LNCaP clone FGC (cell line): ENCODE measurements at regions not wholly inside any gene's neighbourhood (a gene's known extent, or its start where the extent isn't known, plus 50 kb on each side); places are given as distances from the start of the nearest gene placed in this dataset.

ENCODE experiments used
- DNase-seq: peaks from one replicate; pipeline ENCODE4 v3.0.0-alpha.2; 2011; ENCODE audit warnings: low read depth
- H3K4me3 ChIP-seq: 2 replicates; pipeline ENCODE4 v1.5.1; 2011; ENCODE audit warnings: mild to moderate bottlenecking, low read depth, low read length, control low read depth
- CTCF ChIP-seq: IDR thresholded peaks from 2 replicates; pipeline ENCODE4 v1.5.1; 2012; ENCODE audit warnings: mild to moderate bottlenecking; ENCODE audit not compliant: control insufficient read depth, insufficient read depth; ENCODE audit errors: extremely low read depth

GRCh38 chr12:97778111-97778510, 315.5 kb downstream of the RMST start:
- TF ChIP-seq CTCF, result no peak
- no peak for DNase-seq
- no peak overlapping the region for H3K4me3 ChIP-seq

- DNase-seq, result no peak
- no peak for TF ChIP-seq CTCF
- no peak overlapping the region for H3K4me3 ChIP-seq
Observed at GRCh38 chr12:97781342-97781741, 318.7 kb downstream of the RMST start.

GRCh38 chr12:97784904-97785303, 322.3 kb downstream of the RMST start:
- no peak overlapping the region for H3K4me3 ChIP-seq

GRCh38 chr12:97790281-97790680, 327.7 kb downstream of the RMST start:
- TF ChIP-seq CTCF, result no peak

More at GRCh38 chr12:97784904-97785303, 322.3 kb downstream of the RMST start:
- DNase-seq, result no peak
- TF ChIP-seq CTCF, result no peak

GRCh38 chr12:97797473-97797872, 334.9 kb downstream of the RMST start:
- no peak overlapping the region for H3K4me3 ChIP-seq
- DNase-seq, result no peak
- TF ChIP-seq CTCF, result no peak

More at GRCh38 chr12:97790281-97790680, 327.7 kb downstream of the RMST start:
- DNase-seq, result no peak
- no peak overlapping the region for H3K4me3 ChIP-seq

- TF ChIP-seq CTCF, result no peak
- no peak for DNase-seq
- H3K4me3 ChIP-seq, result no peak overlapping the region
Observed at GRCh38 chr12:97800561-97800960, 338.0 kb downstream of the RMST start.

- no peak for DNase-seq
- no peak overlapping the region for H3K4me3 ChIP-seq
- TF ChIP-seq CTCF, result no peak
Observed at GRCh38 chr12:97801471-97802059, 339.0 kb downstream of the RMST start.
